Coronary artery (tissue), 2 donors: ENCODE measurements at regions not wholly inside any gene's neighbourhood (a gene's known extent, or its start where the extent isn't known, plus 50 kb on each side); places are given as distances from the start of the nearest gene placed in this dataset.
A peak's percentile ranks its signal among the peaks of the same experiment; 100 is the strongest.
"Not testable (repeated sequence)": the region's sequence is repeated elsewhere in the genome, so short reads cannot be mapped to it uniquely, and the experiment has no call there.

Experiments
- DNase-seq: peaks from one replicate; pipeline ENCODE4 v3.0.0-alpha.2; 2017; ENCODE audit warnings: low spot score
- H3K27ac ChIP-seq, 2 donors: fragments of 200-600 bp; sonication (generic); one replicate each; pipeline ENCODE4 v1.5.1; 2016 to 2019
- H3K4me3 ChIP-seq: fragments of 200-600 bp; sonication (generic); 2 replicates; pipeline ENCODE4 v1.5.1; 2016; ENCODE audit warnings: mild to moderate bottlenecking, moderate library complexity
- TF ChIP-seq, protein P1 (sequence below): fragments of 200-600 bp; sonication (generic); IDR thresholded peaks from one replicate; pipeline ENCODE4 v1.5.1; 2019; ENCODE audit warnings: antibody characterized with exemption

- TF ChIP-seq, protein P1, sequence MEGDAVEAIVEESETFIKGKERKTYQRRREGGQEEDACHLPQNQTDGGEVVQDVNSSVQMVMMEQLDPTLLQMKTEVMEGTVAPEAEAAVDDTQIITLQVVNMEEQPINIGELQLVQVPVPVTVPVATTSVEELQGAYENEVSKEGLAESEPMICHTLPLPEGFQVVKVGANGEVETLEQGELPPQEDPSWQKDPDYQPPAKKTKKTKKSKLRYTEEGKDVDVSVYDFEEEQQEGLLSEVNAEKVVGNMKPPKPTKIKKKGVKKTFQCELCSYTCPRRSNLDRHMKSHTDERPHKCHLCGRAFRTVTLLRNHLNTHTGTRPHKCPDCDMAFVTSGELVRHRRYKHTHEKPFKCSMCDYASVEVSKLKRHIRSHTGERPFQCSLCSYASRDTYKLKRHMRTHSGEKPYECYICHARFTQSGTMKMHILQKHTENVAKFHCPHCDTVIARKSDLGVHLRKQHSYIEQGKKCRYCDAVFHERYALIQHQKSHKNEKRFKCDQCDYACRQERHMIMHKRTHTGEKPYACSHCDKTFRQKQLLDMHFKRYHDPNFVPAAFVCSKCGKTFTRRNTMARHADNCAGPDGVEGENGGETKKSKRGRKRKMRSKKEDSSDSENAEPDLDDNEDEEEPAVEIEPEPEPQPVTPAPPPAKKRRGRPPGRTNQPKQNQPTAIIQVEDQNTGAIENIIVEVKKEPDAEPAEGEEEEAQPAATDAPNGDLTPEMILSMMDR, result no peak
- H3K27ac ChIP-seq, result no peak overlapping the region
- no peak for DNase-seq
- no peak overlapping the region for H3K4me3 ChIP-seq
These were observed 360.5 kb upstream of the NT5C1B start for GRCh38 chr2:18949871-18950270.

- TF ChIP-seq, protein P1, result no peak
- no peak for DNase-seq
- H3K4me3 ChIP-seq, result no peak overlapping the region
- H3K27ac ChIP-seq, result no peak overlapping the region
These were observed 350.8 kb upstream of the NT5C1B start for GRCh38 chr2:18940184-18940583.

- not testable (repeated sequence) for H3K27ac ChIP-seq, DNase-seq, H3K4me3 ChIP-seq
These were observed 350.4 kb upstream of the NT5C1B start for GRCh38 chr2:18939740-18940139.

GRCh38 chr2:18934886-18935285 is 345.5 kb upstream of the NT5C1B start:
- Histone ChIP-seq H3K27ac (no peak overlapping the region), H3K4me3 (no peak overlapping the region)
- no peak for DNase-seq
- TF ChIP-seq, protein P1, result no peak

DNA sequence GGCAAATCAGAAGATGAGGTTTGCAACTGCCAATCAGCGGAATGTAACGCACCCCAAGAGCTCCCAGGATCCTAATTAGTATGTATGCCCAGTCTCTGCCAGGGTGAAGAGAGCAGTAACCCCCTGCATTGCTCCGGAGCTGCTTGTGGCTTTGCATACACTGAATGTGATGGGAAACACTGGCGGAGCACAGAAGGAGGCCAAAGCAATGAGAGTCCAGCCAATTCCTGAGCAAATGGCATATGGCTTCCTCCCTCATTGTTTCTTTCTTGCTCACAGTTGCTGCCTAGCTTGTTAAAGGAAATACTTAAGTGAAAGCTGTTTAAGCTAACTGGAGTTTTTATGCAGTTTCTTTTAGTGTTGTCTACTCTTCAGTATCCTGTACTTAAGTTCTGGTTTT is 343.5 kb upstream of the NT5C1B start:
- no peak overlapping the region for H3K4me3 ChIP-seq
- DNase-seq, result no peak
- no peak overlapping the region for H3K27ac ChIP-seq
- TF ChIP-seq, protein P1, result no peak

DNA sequence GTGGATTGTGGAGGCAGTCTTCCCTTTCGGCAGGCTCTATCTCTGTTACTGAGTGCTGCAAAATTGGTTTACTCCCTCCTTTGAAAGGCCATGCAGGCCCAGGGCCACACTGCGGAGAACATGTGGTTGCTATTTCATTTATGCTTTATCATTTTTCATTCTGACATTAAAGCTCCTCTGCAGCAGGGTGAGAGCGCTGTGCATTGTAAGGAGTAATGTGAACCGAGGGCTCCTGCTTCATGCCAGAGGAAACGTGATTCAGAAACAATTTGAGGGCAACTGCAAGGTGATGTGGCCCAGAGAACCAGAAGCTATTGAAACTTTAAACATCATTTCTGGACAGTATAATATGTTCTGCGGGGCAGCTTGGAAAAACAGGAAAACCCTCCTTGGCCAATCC is 341.6 kb upstream of the NT5C1B start:
- TF ChIP-seq, protein P1, result no peak
- Histone ChIP-seq H3K27ac (no peak overlapping the region), H3K4me3 (no peak overlapping the region)
- no peak for DNase-seq

DNA sequence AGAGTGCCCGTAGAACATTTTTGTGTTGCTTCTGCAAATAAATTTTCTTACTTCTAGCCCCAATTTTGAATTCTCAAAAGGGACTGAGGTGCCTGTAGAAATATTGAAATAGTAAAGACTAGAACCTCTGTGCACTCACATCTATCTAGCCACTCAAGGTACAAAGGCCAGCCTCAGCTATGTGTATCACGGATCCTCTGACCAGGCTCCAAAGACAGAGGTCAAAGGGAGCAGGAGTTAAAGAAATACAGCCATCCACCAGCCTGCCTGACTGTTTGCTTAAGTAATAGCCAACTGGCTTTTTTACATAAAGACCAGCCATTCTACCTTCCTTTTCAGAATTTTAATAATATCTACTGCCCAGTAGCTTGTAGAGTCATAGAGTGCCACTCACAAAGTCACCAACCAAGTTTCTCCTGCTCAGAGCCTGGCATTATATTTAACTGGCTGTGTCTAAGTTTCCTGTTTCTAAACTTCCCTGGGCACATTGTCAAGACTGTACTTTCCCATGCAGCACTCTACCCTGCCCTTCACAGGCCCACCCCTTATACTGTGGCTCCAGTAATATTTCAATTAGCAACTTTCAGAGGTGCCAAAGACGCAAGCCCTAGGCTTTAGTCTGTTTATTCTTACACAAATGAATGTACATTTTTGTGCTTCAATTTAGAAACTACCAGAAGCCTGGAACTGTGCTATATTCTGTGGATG is 338.3 kb upstream of the NT5C1B start:
- DNase-seq, result no peak
- TF ChIP-seq, protein P1, result no peak
- Histone ChIP-seq H3K27ac (peak overlapping the region in 1 of 2 donors; percentile 18), H3K4me3 (no peak overlapping the region)
